SH-SY5Y (cell line): ENCODE measurements at regions not wholly inside any gene's neighbourhood (a gene's known extent, or its start where the extent isn't known, plus 50 kb on each side); places are given as distances from the start of the nearest gene placed in this dataset.

Experiments
- GATA2 ChIP-seq: IDR thresholded peaks from 2 replicates; pipeline ENCODE4 v1.6.1; 2011; ENCODE audit warnings: mild to moderate bottlenecking, low read depth, low read length
- GATA3 ChIP-seq: IDR thresholded peaks from 2 replicates; pipeline ENCODE4 v1.6.1; 2011; ENCODE audit warnings: low read depth, mild to moderate bottlenecking, low read length, moderate library complexity

- TF ChIP-seq GATA3 (no peak), GATA2 (no peak)
These were observed 1387.8 kb upstream of the ATXN8OS start for GRCh38 chr13:68719815-68720214.
